CD14-positive monocyte (primary cell): ENCODE measurements at regions not wholly inside any gene's neighbourhood (a gene's known extent, or its start where the extent isn't known, plus 50 kb on each side); places are given as distances from the start of the nearest gene placed in this dataset.

ENCODE experiments used
- DNase-seq, 3 donors: peaks; one replicate each; pipeline ENCODE4 v3.0.0-alpha.2; 2011 to 2022
- H2AFZ ChIP-seq: 2 replicates; pipeline ENCODE4 v1.6.0; 2012; ENCODE audit warnings: mild to moderate bottlenecking, low read depth, low read length, inconsistent platforms; ENCODE audit not compliant: insufficient read depth, poor library complexity, severe bottlenecking
- H3K27ac ChIP-seq, 2 donors: 1 replicate in 1 of 2; 2 replicates in 1 of 2; pipeline ENCODE4 v1.5.1; 2012 to 2013; ENCODE audit warnings: low read length in 2 of 2, control low read depth in 1 of 2, inconsistent platforms in 1 of 2, low read depth in 1 of 2, mild to moderate bottlenecking in 1 of 2
- H3K27me3 ChIP-seq, 2 donors: one replicate each; pipeline versions ENCODE4 v1.6.0 to v1.6.1; 2011 to 2013; ENCODE audit warnings: low read length in 2 of 2; ENCODE audit not compliant: control insufficient read depth in 2 of 2, insufficient read depth in 2 of 2
- H3K36me3 ChIP-seq, 2 donors: replicated peaks in 1 of 2; 1 replicate in 1 of 2; 2 replicates in 1 of 2; pipeline versions ENCODE4 v1.5.1 to v1.6.1; 2012 to 2013; ENCODE audit warnings: low read length in 2 of 2, control low read depth in 1 of 2, inconsistent platforms in 1 of 2, mild to moderate bottlenecking in 1 of 2; ENCODE audit not compliant: insufficient read depth in 2 of 2, control insufficient read depth in 1 of 2
- H3K4me1 ChIP-seq, 2 donors: 1 replicate in 1 of 2; 2 replicates in 1 of 2; pipeline versions ENCODE4 v1.5.1 to v1.6.1; 2012 to 2013; ENCODE audit warnings: low read length in 2 of 2, control low read depth in 1 of 2, inconsistent platforms in 1 of 2, mild to moderate bottlenecking in 1 of 2, moderate library complexity in 1 of 2; ENCODE audit not compliant: insufficient read depth in 2 of 2, control insufficient read depth in 1 of 2
- H3K4me2 ChIP-seq: replicated peaks from 2 replicates; pipeline ENCODE3; 2012; ENCODE audit warnings: low read length, moderate library complexity, mild to moderate bottlenecking; ENCODE audit not compliant: poor library complexity, severe bottlenecking; ENCODE audit errors: extremely low read depth
- H3K4me3 ChIP-seq, 3 experiments: fragments of 200-600 bp in 1 of 3; sonication (generic) in 1 of 3; replicated peaks in 1 of 3; 1 replicate in 2 of 3; 2 replicates in 1 of 3; pipeline ENCODE4 v1.5.1; 2011 to 2013; ENCODE audit warnings: low read length in 3 of 3, mild to moderate bottlenecking in 3 of 3, control low read depth in 2 of 3, low read depth in 2 of 3, inconsistent platforms in 1 of 3, moderate library complexity in 1 of 3
- H3K79me2 ChIP-seq: 2 replicates; pipeline ENCODE4 v1.6.0; 2012; ENCODE audit warnings: mild to moderate bottlenecking, control low read depth, inconsistent platforms, low read length, moderate library complexity; ENCODE audit not compliant: insufficient read depth
- H3K9ac ChIP-seq: 2 replicates; pipeline ENCODE4 v1.6.0; 2017; ENCODE audit warnings: low read length, mild to moderate bottlenecking; ENCODE audit not compliant: insufficient read depth, poor library complexity, severe bottlenecking
- H3K9me3 ChIP-seq, 2 donors: replicated peaks in 1 of 2; 1 replicate in 1 of 2; 2 replicates in 1 of 2; pipeline versions ENCODE4 v1.5.1 to v1.6.1; 2012 to 2013; ENCODE audit warnings: low read length in 2 of 2, control low read depth in 1 of 2; ENCODE audit not compliant: control insufficient read depth in 1 of 2, insufficient read depth in 1 of 2
- H4K20me1 ChIP-seq: 2 replicates; pipeline ENCODE4 v1.6.0; 2012; ENCODE audit warnings: mild to moderate bottlenecking, low read length, control low read depth, moderate library complexity; ENCODE audit not compliant: insufficient read depth
- H3K27ac Mint-ChIP-seq, 7 donors: one replicate each; pipeline ENCODE4 v1.8.0; 2020; ENCODE audit warnings: mild to moderate bottlenecking in 7 of 7, mixed read lengths in 7 of 7, moderate library complexity in 6 of 7, inconsistent platforms in 2 of 7
- H3K27me3 Mint-ChIP-seq, 3 donors: one replicate each; pipeline ENCODE4 v1.8.0; 2021 to 2022; ENCODE audit warnings: low read depth in 3 of 3, mild to moderate bottlenecking in 3 of 3, mixed read lengths in 3 of 3, moderate library complexity in 3 of 3, inconsistent platforms in 1 of 3
- H3K36me3 Mint-ChIP-seq, 2 donors: one replicate each; pipeline ENCODE4 v1.8.0; 2020; ENCODE audit warnings: mixed read lengths in 2 of 2, inconsistent platforms in 1 of 2, mild to moderate bottlenecking in 1 of 2
- H3K4me1 Mint-ChIP-seq: one replicate; pipeline ENCODE4 v1.8.0; 2020; ENCODE audit warnings: mild to moderate bottlenecking, mixed read lengths
- H3K4me3 Mint-ChIP-seq, 2 donors: one replicate each; pipeline ENCODE4 v1.8.0; 2020; ENCODE audit warnings: mild to moderate bottlenecking in 2 of 2, mixed read lengths in 2 of 2, moderate library complexity in 1 of 2
- H3K9me3 Mint-ChIP-seq, 7 donors: one replicate each; pipeline ENCODE4 v1.8.0; 2020 to 2022; ENCODE audit warnings: mixed read lengths in 7 of 7, mild to moderate bottlenecking in 6 of 7, moderate library complexity in 6 of 7, inconsistent platforms in 2 of 7
- whole genome bisulfite sequencing: methylation state at CpG from one replicate; pipeline ENCODE4 v1.1.5; 2013; ENCODE audit warnings: missing lambda C conversion rate; ENCODE audit not compliant: insufficient coverage; 5-methylcytosine and 5-hydroxymethylcytosine counted together
- intact Hi-C, 2 donors: fragments of 100-400 bp; cut with micrococcal nuclease; formaldehyde crosslinking; loops; one replicate each; pipeline versions ENCODE4 v1.15.0 to v1.15.1; 2023
- TF ChIP-seq, protein P1 (sequence below): fragments of 200-600 bp; IDR thresholded peaks from one replicate; pipeline ENCODE4 v1.8.0; 2022; ENCODE audit warnings: antibody characterized with exemption, mild to moderate bottlenecking

DNA sequence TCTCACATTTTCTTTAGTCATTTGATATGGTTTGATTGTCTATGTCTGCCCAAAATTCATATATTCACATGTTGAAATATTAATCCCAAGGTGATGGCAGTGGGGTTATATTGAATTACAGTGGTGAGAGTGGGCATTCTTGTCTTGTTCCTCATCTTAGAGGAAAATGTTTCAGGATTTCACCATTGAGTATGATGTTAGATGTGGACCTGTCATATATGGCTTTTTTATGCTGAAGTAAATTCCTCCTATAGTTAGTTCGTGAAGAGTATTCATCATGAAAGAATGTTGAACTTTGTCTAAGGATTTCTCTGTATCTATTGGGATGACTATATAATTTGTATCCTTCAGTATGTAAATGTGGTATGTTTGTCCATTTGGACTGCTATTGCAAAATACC, 512.3 kb upstream of the EPHA5 start:
- Mint-ChIP-seq H3K4me3 (no peak overlapping the region), H3K27ac (no peak overlapping the region), H3K36me3 (no peaks in the 10 kb centered on the region), H3K4me1 (no peaks in the 10 kb centered on the region), H3K27me3 (peaks cover 0 to 4% (median 3%) of the 10 kb centered on the region in 3 donors), H3K9me3 (peaks cover 0 to 6% (median 2%) of the 10 kb centered on the region in 7 donors)
- Histone ChIP-seq H2AFZ (no peak overlapping the region), H3K27ac (no peak overlapping the region), H3K79me2 (no peaks in the 10 kb centered on the region), H3K9me3 (peaks cover 0 to 9% of the 10 kb centered on the region in 2 donors), H3K27me3 (no peaks in the 10 kb centered on the region), H3K9ac (no peak overlapping the region), H3K4me1 (no peaks in the 10 kb centered on the region), H3K4me3 (no peak overlapping the region), H3K4me2 (no peak overlapping the region), H3K36me3 (no peaks in the 10 kb centered on the region), H4K20me1 (no peaks in the 10 kb centered on the region)
- WGBS = no CpG with 5 or more reads among the region's 1 CpG
- no peak for DNase-seq
- TF ChIP-seq, protein P1, sequence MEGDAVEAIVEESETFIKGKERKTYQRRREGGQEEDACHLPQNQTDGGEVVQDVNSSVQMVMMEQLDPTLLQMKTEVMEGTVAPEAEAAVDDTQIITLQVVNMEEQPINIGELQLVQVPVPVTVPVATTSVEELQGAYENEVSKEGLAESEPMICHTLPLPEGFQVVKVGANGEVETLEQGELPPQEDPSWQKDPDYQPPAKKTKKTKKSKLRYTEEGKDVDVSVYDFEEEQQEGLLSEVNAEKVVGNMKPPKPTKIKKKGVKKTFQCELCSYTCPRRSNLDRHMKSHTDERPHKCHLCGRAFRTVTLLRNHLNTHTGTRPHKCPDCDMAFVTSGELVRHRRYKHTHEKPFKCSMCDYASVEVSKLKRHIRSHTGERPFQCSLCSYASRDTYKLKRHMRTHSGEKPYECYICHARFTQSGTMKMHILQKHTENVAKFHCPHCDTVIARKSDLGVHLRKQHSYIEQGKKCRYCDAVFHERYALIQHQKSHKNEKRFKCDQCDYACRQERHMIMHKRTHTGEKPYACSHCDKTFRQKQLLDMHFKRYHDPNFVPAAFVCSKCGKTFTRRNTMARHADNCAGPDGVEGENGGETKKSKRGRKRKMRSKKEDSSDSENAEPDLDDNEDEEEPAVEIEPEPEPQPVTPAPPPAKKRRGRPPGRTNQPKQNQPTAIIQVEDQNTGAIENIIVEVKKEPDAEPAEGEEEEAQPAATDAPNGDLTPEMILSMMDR = no peak
- intact Hi-C loops = no loop called here

DNA sequence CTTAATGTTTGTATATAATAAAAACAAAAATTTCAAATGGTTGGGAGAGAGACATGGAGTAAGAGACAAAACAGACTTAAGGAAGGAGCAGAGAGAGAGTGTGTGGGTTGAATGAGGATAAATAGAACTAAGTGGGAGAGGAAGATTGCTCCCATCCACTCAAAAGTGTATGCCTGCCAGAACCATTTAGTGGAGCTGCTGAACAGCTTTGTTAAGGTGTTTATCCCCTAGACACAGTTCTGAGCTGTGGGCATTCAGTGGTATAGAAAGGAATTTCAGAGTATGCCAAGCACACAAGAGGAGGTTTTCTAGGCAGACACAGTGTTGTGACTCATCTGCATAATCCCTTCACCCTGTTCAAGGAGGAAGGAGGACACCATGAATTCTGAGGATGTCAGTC, 508.6 kb upstream of the EPHA5 start:
- no peaks in the 10 kb centered on the region for H4K20me1 ChIP-seq
- H3K27ac ChIP-seq = no peak overlapping the region
- no peak overlapping the region for H3K9ac ChIP-seq
- H3K27me3 Mint-ChIP-seq = peaks cover 0 to 2% (median 0%) of the 10 kb centered on the region in 3 donors
- H3K27ac Mint-ChIP-seq = no peak overlapping the region
- no peaks in the 10 kb centered on the region for H3K27me3 ChIP-seq
- peaks cover 0 to 4% of the 10 kb centered on the region in 2 donors for H3K9me3 ChIP-seq
- H3K4me3 Mint-ChIP-seq = no peak overlapping the region
- no peak for DNase-seq
- peaks cover 0 to 7% (median 2%) of the 10 kb centered on the region in 7 donors for H3K9me3 Mint-ChIP-seq
- no peak overlapping the region for H3K4me2 ChIP-seq
- no peaks in the 10 kb centered on the region for H3K4me1 Mint-ChIP-seq
- intact Hi-C loops = no loop called here
- no peaks in the 10 kb centered on the region for H3K4me1 ChIP-seq
- no peaks in the 10 kb centered on the region for H3K79me2 ChIP-seq
- TF ChIP-seq, protein P1 = no peak
- no peak overlapping the region for H2AFZ ChIP-seq
- H3K36me3 Mint-ChIP-seq = no peaks in the 10 kb centered on the region
- no peak overlapping the region for H3K4me3 ChIP-seq
- no peaks in the 10 kb centered on the region for H3K36me3 ChIP-seq
